GM21381 (cell line): ENCODE measurements at regions not wholly inside any gene's neighbourhood (a gene's known extent, or its start where the extent isn't known, plus 50 kb on each side); places are given as distances from the start of the nearest gene placed in this dataset.
A peak's percentile ranks its signal among the peaks of the same experiment; 100 is the strongest.
"Not testable (repeated sequence)": the region's sequence is repeated elsewhere in the genome, so short reads cannot be mapped to it uniquely, and the experiment has no call there.

Experiments
- ATAC-seq: cut with Tn5 transposase; IDR thresholded peaks from one replicate; pipeline ENCODE4 v1.9.1; 2021; ENCODE audit warnings: mild to moderate bottlenecking, moderate library complexity; ENCODE audit not compliant: unreplicated experiment

GRCh38 chr14:55803873-55804553 is 224.0 kb downstream of the KTN1 start:
- no peak for ATAC-seq

- ATAC-seq, result no peak
These were observed 225.2 kb downstream of the KTN1 start for GRCh38 chr14:55805250-55805649.

- ATAC-seq, result peak; percentile 78
These were observed 227.3 kb downstream of the KTN1 start for GRCh38 chr14:55807053-55807880.

GRCh38 chr14:55807881-55808379 is 227.9 kb downstream of the KTN1 start:
- ATAC-seq, result no peak

- ATAC-seq, result no peak
These were observed 233.6 kb downstream of the KTN1 start for GRCh38 chr14:55813630-55814029.

- no peak for ATAC-seq
These were observed 234.1 kb downstream of the KTN1 start for GRCh38 chr14:55814064-55814463.

- ATAC-seq, result no peak
These were observed 234.9 kb downstream of the KTN1 start for GRCh38 chr14:55814873-55815272.

GRCh38 chr14:55816225-55816624 is 236.2 kb downstream of the KTN1 start:
- no peak for ATAC-seq

- peak; percentile 76 for ATAC-seq
These were observed 239.8 kb downstream of the KTN1 start for GRCh38 chr14:55819610-55820304.

- ATAC-seq, result no peak
These were observed 242.9 kb downstream of the KTN1 start for GRCh38 chr14:55822906-55823305.

- ATAC-seq, result no peak
These were observed 252.3 kb downstream of the KTN1 start for GRCh38 chr14:55832122-55832911.

- ATAC-seq, result no peak
These were observed 253.0 kb downstream of the KTN1 start for GRCh38 chr14:55832974-55833373.

GRCh38 chr14:55834390-55834789 is 254.4 kb downstream of the KTN1 start:
- ATAC-seq, result no peak

- ATAC-seq, result no peak
These were observed 256.0 kb downstream of the KTN1 start for GRCh38 chr14:55835985-55836384.

GRCh38 chr14:55837467-55837866 is 257.5 kb downstream of the KTN1 start:
- no peak for ATAC-seq

- ATAC-seq, result no peak
These were observed 258.6 kb downstream of the KTN1 start for GRCh38 chr14:55838529-55839052.

- not testable (repeated sequence) for ATAC-seq
These were observed 259.4 kb downstream of the KTN1 start for GRCh38 chr14:55839301-55839947.

GRCh38 chr14:55840821-55841220 is 260.8 kb downstream of the KTN1 start:
- ATAC-seq, result no peak

- no peak for ATAC-seq
These were observed 261.6 kb downstream of the KTN1 start for GRCh38 chr14:55841625-55842024.
